ENCODE measurements at regions not wholly inside any gene's neighbourhood (a gene's known extent, or its start where the extent isn't known, plus 50 kb on each side); places are given as distances from the start of the nearest gene placed in this dataset.

- H3K27me3 ChIP-seq (ENCODE audit: control insufficient read depth in 1 of 2, insufficient read depth in 2 of 2, low read length in 2 of 2): no peaks in the 10 kb centered on the region
- no peaks in the 10 kb centered on the region for H3K36me3 ChIP-seq (ENCODE audit: insufficient read depth, low read length)
- H3K27ac ChIP-seq (ENCODE audit: low read depth, low read length): no peak overlapping the region
- no peaks in the 10 kb centered on the region for H3K9me3 ChIP-seq (ENCODE audit: low read length)
- H3K9ac ChIP-seq (ENCODE audit: low read length): no peak overlapping the region
- H3K4me1 ChIP-seq (ENCODE audit: insufficient read depth, low read length): no peaks in the 10 kb centered on the region
- H3K4me3 ChIP-seq (ENCODE audit: low read depth in 1 of 2, low read length in 2 of 2): no peak overlapping the region
Observed at GRCh38 chr4:189162073-189162789, 778.4 kb upstream of the FRG1 start.

DNA sequence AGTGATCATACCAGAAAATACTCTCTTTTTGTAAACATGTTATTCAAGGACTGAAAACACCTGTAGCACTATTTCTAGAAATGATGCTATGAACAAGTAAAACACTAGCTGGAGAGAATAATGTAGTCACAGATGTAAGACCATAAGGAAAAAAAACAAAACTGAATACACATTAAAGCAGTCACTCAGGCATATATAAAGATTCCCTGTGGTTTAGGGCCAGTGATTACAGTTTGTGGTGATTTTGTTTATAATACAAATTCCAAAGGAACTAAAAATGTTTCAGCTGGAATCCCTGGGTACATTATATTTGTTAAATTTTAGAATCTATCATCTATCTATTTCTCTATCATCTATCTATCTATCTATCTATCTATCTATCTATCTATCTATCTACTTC, 777.8 kb upstream of the FRG1 start:
- no peak overlapping the region for H3K27ac ChIP-seq (ENCODE audit: low read depth, low read length)
- H3K9ac ChIP-seq (ENCODE audit: low read length): no peak overlapping the region
- H3K4me1 ChIP-seq (ENCODE audit: insufficient read depth, low read length): no peaks in the 10 kb centered on the region
- H3K27me3 ChIP-seq (ENCODE audit: control insufficient read depth in 1 of 2, insufficient read depth in 2 of 2, low read length in 2 of 2): no peaks in the 10 kb centered on the region
- H3K4me3 ChIP-seq (ENCODE audit: low read depth in 1 of 2, low read length in 2 of 2): no peak overlapping the region
- H3K9me3 ChIP-seq (ENCODE audit: low read length): no peaks in the 10 kb centered on the region
- no peaks in the 10 kb centered on the region for H3K36me3 ChIP-seq (ENCODE audit: insufficient read depth, low read length)

- H3K4me3 ChIP-seq (ENCODE audit: low read depth in 1 of 2, low read length in 2 of 2): no peak overlapping the region
- H3K9ac ChIP-seq (ENCODE audit: low read length): no peak overlapping the region
Observed at GRCh38 chr4:189176002-189176401, 764.7 kb upstream of the FRG1 start.

DNA sequence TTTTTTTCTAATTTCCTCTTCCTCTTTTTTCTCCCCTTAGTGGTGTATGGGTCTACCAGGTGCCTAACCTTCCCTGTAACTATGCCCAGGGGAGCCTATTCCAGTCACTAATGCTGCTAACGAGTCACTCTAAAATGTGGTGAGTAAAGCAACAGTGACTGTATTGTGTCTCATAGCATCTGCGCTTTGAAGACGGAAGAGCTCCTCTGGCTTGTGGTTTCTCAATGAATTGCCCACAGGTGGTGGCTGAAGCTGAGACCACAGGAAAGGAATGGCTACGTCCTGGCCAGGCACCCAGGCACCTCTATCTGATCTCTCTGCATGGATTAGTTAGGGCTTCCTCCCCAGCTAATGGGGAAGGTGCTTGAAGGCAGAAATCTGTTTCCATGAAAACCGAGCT, 763.5 kb upstream of the FRG1 start:
- H3K4me3 ChIP-seq (ENCODE audit: low read depth in 1 of 2, low read length in 2 of 2): no peak overlapping the region

More at GRCh38 chr4:189176002-189176401, 764.7 kb upstream of the FRG1 start:
- Histone ChIP-seq H3K27ac (ENCODE audit: low read depth, low read length) (no peak overlapping the region), H3K27me3 (ENCODE audit: control insufficient read depth in 1 of 2, insufficient read depth in 2 of 2, low read length in 2 of 2) (no peaks in the 10 kb centered on the region), H3K4me1 (ENCODE audit: insufficient read depth, low read length) (peaks cover 7% of the 10 kb centered on the region), H3K36me3 (ENCODE audit: insufficient read depth, low read length) (no peaks in the 10 kb centered on the region), H3K9me3 (ENCODE audit: low read length) (no peaks in the 10 kb centered on the region)

GRCh38 chr4:189178125-189178746, 762.4 kb upstream of the FRG1 start:
- no peak overlapping the region for H3K27ac ChIP-seq (ENCODE audit: low read depth, low read length)

More for the DNA sequence above, 763.5 kb upstream of the FRG1 start:
- Histone ChIP-seq H3K4me1 (ENCODE audit: insufficient read depth, low read length) (peaks cover 7% of the 10 kb centered on the region), H3K9me3 (ENCODE audit: low read length) (no peaks in the 10 kb centered on the region), H3K27me3 (ENCODE audit: control insufficient read depth in 1 of 2, insufficient read depth in 2 of 2, low read length in 2 of 2) (no peaks in the 10 kb centered on the region), H3K27ac (ENCODE audit: low read depth, low read length) (no peak overlapping the region), H3K36me3 (ENCODE audit: insufficient read depth, low read length) (no peaks in the 10 kb centered on the region), H3K9ac (ENCODE audit: low read length) (no peak overlapping the region)

DNA sequence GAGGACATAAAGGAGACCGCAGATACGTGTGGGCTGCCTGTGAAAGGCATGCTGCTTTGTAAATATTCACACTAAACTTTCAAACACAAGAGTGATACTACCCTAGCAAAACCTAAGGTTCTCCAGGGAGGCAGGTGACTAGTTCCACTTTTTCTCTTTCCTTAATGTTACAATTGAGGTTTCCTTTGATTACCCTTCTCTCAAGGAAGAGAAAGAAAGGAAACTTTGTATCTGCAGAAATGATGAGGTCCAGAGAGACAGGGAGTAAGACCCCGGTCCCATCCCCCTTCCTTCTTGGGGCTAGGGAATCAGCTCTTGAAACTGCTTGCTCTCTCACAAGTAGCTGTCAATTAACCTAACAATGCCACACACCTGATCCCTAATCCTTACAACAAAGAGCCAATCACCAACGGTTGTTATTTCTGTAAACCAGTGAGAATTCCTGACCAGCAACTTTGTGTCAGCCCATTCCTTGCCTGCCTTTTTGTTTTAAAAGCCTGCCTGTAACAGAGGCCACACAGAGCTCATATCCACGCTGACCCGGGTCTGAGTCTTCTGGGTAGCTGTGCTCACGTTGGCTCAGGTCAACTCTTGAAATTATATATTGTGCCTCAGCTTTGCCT, 754.8 kb upstream of the FRG1 start:
- Histone ChIP-seq H3K4me3 (ENCODE audit: low read depth in 1 of 2, low read length in 2 of 2) (no peak overlapping the region), H3K9me3 (ENCODE audit: low read length) (no peaks in the 10 kb centered on the region), H3K9ac (ENCODE audit: low read length) (no peak overlapping the region), H3K27me3 (ENCODE audit: control insufficient read depth in 1 of 2, insufficient read depth in 2 of 2, low read length in 2 of 2) (no peaks in the 10 kb centered on the region), H3K27ac (ENCODE audit: low read depth, low read length) (no peak overlapping the region), H3K4me1 (ENCODE audit: insufficient read depth, low read length) (no peaks in the 10 kb centered on the region), H3K36me3 (ENCODE audit: insufficient read depth, low read length) (no peaks in the 10 kb centered on the region)

More at GRCh38 chr4:189178125-189178746, 762.4 kb upstream of the FRG1 start:
- no peaks in the 10 kb centered on the region for H3K9me3 ChIP-seq (ENCODE audit: low read length)
- H3K9ac ChIP-seq (ENCODE audit: low read length): no peak overlapping the region
- H3K4me3 ChIP-seq (ENCODE audit: low read depth in 1 of 2, low read length in 2 of 2): no peak overlapping the region
- no peaks in the 10 kb centered on the region for H3K36me3 ChIP-seq (ENCODE audit: insufficient read depth, low read length)
- H3K4me1 ChIP-seq (ENCODE audit: insufficient read depth, low read length): peaks cover 4% of the 10 kb centered on the region
- no peaks in the 10 kb centered on the region for H3K27me3 ChIP-seq (ENCODE audit: control insufficient read depth in 1 of 2, insufficient read depth in 2 of 2, low read length in 2 of 2)

- Histone ChIP-seq H3K27me3 (ENCODE audit: control insufficient read depth in 1 of 2, insufficient read depth in 2 of 2, low read length in 2 of 2) (no peaks in the 10 kb centered on the region), H3K4me3 (ENCODE audit: low read depth in 1 of 2, low read length in 2 of 2) (no peak overlapping the region), H3K4me1 (ENCODE audit: insufficient read depth, low read length) (no peaks in the 10 kb centered on the region), H3K9ac (ENCODE audit: low read length) (no peak overlapping the region), H3K36me3 (ENCODE audit: insufficient read depth, low read length) (no peaks in the 10 kb centered on the region), H3K9me3 (ENCODE audit: low read length) (no peaks in the 10 kb centered on the region), H3K27ac (ENCODE audit: low read depth, low read length) (no peak overlapping the region)
Observed at GRCh38 chr4:189187531-189188052, 753.1 kb upstream of the FRG1 start.

- Histone ChIP-seq H3K9me3 (ENCODE audit: low read length) (no peaks in the 10 kb centered on the region), H3K4me3 (ENCODE audit: low read depth in 1 of 2, low read length in 2 of 2) (no peak overlapping the region), H3K9ac (ENCODE audit: low read length) (no peak overlapping the region), H3K27ac (ENCODE audit: low read depth, low read length) (no peak overlapping the region), H3K27me3 (ENCODE audit: control insufficient read depth in 1 of 2, insufficient read depth in 2 of 2, low read length in 2 of 2) (no peaks in the 10 kb centered on the region), H3K4me1 (ENCODE audit: insufficient read depth, low read length) (peaks cover 6% of the 10 kb centered on the region), H3K36me3 (ENCODE audit: insufficient read depth, low read length) (no peaks in the 10 kb centered on the region)
Observed at GRCh38 chr4:189198624-189199023, 742.0 kb upstream of the FRG1 start.

GRCh38 chr4:189200353-189200752, 740.3 kb upstream of the FRG1 start:
- Histone ChIP-seq H3K9me3 (ENCODE audit: low read length) (no peaks in the 10 kb centered on the region), H3K9ac (ENCODE audit: low read length) (no peak overlapping the region), H3K36me3 (ENCODE audit: insufficient read depth, low read length) (no peaks in the 10 kb centered on the region), H3K4me1 (ENCODE audit: insufficient read depth, low read length) (peaks cover 6% of the 10 kb centered on the region), H3K27ac (ENCODE audit: low read depth, low read length) (no peak overlapping the region), H3K4me3 (ENCODE audit: low read depth in 1 of 2, low read length in 2 of 2) (no peak overlapping the region), H3K27me3 (ENCODE audit: control insufficient read depth in 1 of 2, insufficient read depth in 2 of 2, low read length in 2 of 2) (no peaks in the 10 kb centered on the region)

GRCh38 chr4:189202182-189202868, 738.3 kb upstream of the FRG1 start:
- Histone ChIP-seq H3K27ac (ENCODE audit: low read depth, low read length) (no peak overlapping the region), H3K4me3 (ENCODE audit: low read depth in 1 of 2, low read length in 2 of 2) (peak overlapping the region; percentile 38 to 54), H3K9me3 (ENCODE audit: low read length) (no peaks in the 10 kb centered on the region), H3K36me3 (ENCODE audit: insufficient read depth, low read length) (no peaks in the 10 kb centered on the region), H3K9ac (ENCODE audit: low read length) (no peak overlapping the region), H3K4me1 (ENCODE audit: insufficient read depth, low read length) (peaks cover 6% of the 10 kb centered on the region), H3K27me3 (ENCODE audit: control insufficient read depth in 1 of 2, insufficient read depth in 2 of 2, low read length in 2 of 2) (no peaks in the 10 kb centered on the region)

DNA sequence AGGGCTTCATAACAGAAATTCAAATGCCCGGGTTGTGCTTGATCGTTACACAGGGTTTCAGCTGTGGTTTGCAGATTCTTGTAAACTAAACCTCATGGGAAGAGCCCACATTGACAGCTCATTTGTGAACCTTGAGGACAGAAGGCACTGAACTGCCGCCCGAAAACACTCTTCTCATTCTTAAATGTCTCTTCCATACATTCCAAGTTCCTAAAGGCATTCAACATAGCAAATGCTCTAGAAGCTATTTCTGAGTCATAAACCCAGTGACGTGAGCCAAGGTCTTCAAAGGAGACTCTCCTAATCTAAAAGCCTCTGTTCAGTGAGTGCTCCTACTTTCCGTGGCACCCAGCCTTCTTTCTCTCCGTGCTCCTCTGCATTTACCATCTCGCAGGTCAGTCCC, 737.8 kb upstream of the FRG1 start:
- Histone ChIP-seq H3K27ac (ENCODE audit: low read depth, low read length) (no peak overlapping the region), H3K9ac (ENCODE audit: low read length) (no peak overlapping the region), H3K27me3 (ENCODE audit: control insufficient read depth in 1 of 2, insufficient read depth in 2 of 2, low read length in 2 of 2) (no peaks in the 10 kb centered on the region), H3K4me1 (ENCODE audit: insufficient read depth, low read length) (peaks cover 6% of the 10 kb centered on the region), H3K4me3 (ENCODE audit: low read depth in 1 of 2, low read length in 2 of 2) (peak overlapping the region in 1 of 2 donors; percentile 54), H3K36me3 (ENCODE audit: insufficient read depth, low read length) (no peaks in the 10 kb centered on the region), H3K9me3 (ENCODE audit: low read length) (no peaks in the 10 kb centered on the region)

Measured in muscle layer of colon (tissue), 2 donors.